GM12865 (cell line): ENCODE measurements at regions not wholly inside any gene's neighbourhood (a gene's known extent, or its start where the extent isn't known, plus 50 kb on each side); places are given as distances from the start of the nearest gene placed in this dataset.

Source experiments
- DNase-seq: peaks from one replicate; pipeline ENCODE4 v3.0.0; 2010; ENCODE audit warnings: low read depth
- H3K4me3 ChIP-seq: 2 replicates; pipeline ENCODE4 v1.5.1; 2011; ENCODE audit warnings: mild to moderate bottlenecking, low read depth, low read length, control low read depth
- CTCF ChIP-seq: IDR thresholded peaks from 2 replicates; pipeline ENCODE4 v1.5.1; 2011; ENCODE audit warnings: low read length, control low read depth, low read depth, inconsistent platforms; ENCODE audit not compliant: insufficient read depth; ENCODE audit errors: missing control alignments

GRCh38 chr12:115072712-115073111 is 388.7 kb upstream of the TBX3 start:
- no peak for TF ChIP-seq CTCF
- H3K4me3 ChIP-seq, result no peak overlapping the region
- DNase-seq, result no peak

- H3K4me3 ChIP-seq, result no peak overlapping the region
- no peak for DNase-seq
- TF ChIP-seq CTCF, result no peak
These were observed 386.3 kb upstream of the TBX3 start for GRCh38 chr12:115070313-115070712.

DNA sequence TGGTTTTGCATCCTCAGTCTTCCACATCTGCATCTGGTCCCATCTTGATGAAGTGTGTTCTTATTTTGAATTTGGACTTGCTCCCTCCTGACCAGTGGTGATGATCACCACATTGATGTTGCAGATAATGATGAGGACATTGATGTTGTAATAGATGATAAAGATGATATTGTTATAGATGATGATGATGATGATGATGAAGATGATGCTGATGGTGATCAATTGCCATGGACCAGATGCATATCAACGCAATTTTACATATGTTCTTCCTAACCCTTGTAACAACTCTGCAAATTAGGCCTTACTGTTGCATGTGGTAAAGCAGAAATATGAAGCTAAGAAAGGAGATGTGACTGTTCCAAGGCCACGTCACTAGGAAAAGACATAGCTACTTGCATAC is 380.3 kb upstream of the TBX3 start:
- TF ChIP-seq CTCF, result no peak
- DNase-seq, result no peak

GRCh38 chr12:115062741-115063140 is 378.8 kb upstream of the TBX3 start:
- no peak for TF ChIP-seq CTCF
- H3K4me3 ChIP-seq, result no peak overlapping the region
- no peak for DNase-seq

More for the DNA sequence above, 380.3 kb upstream of the TBX3 start:
- no peak overlapping the region for H3K4me3 ChIP-seq

GRCh38 chr12:115060477-115061168 is 376.6 kb upstream of the TBX3 start:
- no peak overlapping the region for H3K4me3 ChIP-seq
- no peak for TF ChIP-seq CTCF
- DNase-seq, result no peak

GRCh38 chr12:115057445-115057844 is 373.5 kb upstream of the TBX3 start:
- DNase-seq, result no peak
- no peak overlapping the region for H3K4me3 ChIP-seq
- TF ChIP-seq CTCF, result no peak

DNA sequence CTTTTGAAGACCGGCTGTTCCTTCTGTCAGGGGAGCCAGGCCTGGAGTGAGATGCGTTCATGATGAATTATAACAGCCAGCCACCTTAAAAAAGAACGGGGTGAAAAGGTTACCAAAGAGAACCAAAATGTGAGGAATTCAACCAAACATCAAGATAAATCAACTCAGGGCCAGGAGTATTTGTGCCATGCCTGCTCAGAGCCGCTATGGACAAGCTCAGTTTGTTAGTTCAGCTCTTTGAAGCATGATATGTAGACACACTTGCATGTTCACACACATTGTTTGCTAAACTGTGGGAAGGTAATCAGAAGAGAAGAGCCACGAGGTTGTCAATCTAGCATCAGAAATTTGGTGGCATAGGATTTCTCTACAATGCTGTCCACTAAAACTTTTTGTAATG is 367.4 kb upstream of the TBX3 start:
- H3K4me3 ChIP-seq, result no peak overlapping the region
- no peak for TF ChIP-seq CTCF
- no peak for DNase-seq
